Spinal cord (tissue), 9 donors: ENCODE measurements at regions not wholly inside any gene's neighbourhood (a gene's known extent, or its start where the extent isn't known, plus 50 kb on each side); places are given as distances from the start of the nearest gene placed in this dataset.
"Not testable (repeated sequence)": the region's sequence is repeated elsewhere in the genome, so short reads cannot be mapped to it uniquely, and the experiment has no call there.

Source experiments
- DNase-seq, 6 donors: peaks; one replicate each; pipeline versions ENCODE4 v3.0.0 to v3.0.0-alpha.2; 2013 to 2015; ENCODE audit warnings: low spot score in 6 of 6, low read depth in 4 of 6
- H3K27ac ChIP-seq: one replicate; pipeline ENCODE4 v1.5.1; 2013; ENCODE audit warnings: low read depth, low read length, control low read depth
- H3K27me3 ChIP-seq: one replicate; pipeline ENCODE4 v1.6.1; 2013; ENCODE audit warnings: low read length; ENCODE audit not compliant: control insufficient read depth, insufficient read depth
- H3K36me3 ChIP-seq: one replicate; pipeline ENCODE4 v1.6.1; 2013; ENCODE audit warnings: low read length; ENCODE audit not compliant: control insufficient read depth, insufficient read depth
- H3K4me1 ChIP-seq: one replicate; pipeline ENCODE4 v1.6.1; 2013; ENCODE audit warnings: low read length; ENCODE audit not compliant: control insufficient read depth, insufficient read depth
- H3K4me3 ChIP-seq: one replicate; pipeline ENCODE4 v1.5.1; 2013; ENCODE audit warnings: low read depth, low read length, control low read depth
- H3K9me3 ChIP-seq: one replicate; pipeline ENCODE4 v1.6.1; 2013; ENCODE audit warnings: low read length; ENCODE audit not compliant: control insufficient read depth, insufficient read depth
- WGBS: methylation state at CpG from one replicate; pipeline ENCODE4 v1.1.5; 2013; ENCODE audit warnings: missing lambda C conversion rate; ENCODE audit not compliant: insufficient coverage; 5-methylcytosine and 5-hydroxymethylcytosine counted together
- donor health status: healthy.

DNA sequence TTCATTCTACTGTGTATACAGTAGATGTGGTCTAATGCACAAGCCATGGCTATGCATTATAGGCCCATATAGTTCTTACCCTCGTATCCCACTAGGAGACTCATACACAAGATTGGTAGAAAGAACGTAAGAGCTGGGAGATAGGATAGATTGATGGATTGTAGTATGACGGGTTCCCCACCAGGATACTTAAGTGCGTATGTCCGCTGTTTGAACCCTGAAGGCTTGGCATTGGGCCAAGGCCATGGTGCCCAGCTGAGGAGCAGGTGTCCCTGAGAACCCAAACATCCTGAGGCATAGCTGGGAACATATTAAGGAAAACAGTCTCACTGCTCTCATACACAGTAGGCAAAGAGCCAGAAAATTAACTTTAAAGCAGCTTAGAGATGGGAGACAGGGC lies 617.5 kb upstream of the KLF12 start:
- no peak overlapping the region for H3K4me3 ChIP-seq
- no peaks in the 10 kb centered on the region for H3K27me3 ChIP-seq
- WGBS: 86% methylated on average over 3 of the region's 5 CpGs
- H3K27ac ChIP-seq: no peak overlapping the region
- H3K4me1 ChIP-seq: no peaks in the 10 kb centered on the region
- H3K9me3 ChIP-seq: no peaks in the 10 kb centered on the region
- no peak for DNase-seq
- no peaks in the 10 kb centered on the region for H3K36me3 ChIP-seq

DNA sequence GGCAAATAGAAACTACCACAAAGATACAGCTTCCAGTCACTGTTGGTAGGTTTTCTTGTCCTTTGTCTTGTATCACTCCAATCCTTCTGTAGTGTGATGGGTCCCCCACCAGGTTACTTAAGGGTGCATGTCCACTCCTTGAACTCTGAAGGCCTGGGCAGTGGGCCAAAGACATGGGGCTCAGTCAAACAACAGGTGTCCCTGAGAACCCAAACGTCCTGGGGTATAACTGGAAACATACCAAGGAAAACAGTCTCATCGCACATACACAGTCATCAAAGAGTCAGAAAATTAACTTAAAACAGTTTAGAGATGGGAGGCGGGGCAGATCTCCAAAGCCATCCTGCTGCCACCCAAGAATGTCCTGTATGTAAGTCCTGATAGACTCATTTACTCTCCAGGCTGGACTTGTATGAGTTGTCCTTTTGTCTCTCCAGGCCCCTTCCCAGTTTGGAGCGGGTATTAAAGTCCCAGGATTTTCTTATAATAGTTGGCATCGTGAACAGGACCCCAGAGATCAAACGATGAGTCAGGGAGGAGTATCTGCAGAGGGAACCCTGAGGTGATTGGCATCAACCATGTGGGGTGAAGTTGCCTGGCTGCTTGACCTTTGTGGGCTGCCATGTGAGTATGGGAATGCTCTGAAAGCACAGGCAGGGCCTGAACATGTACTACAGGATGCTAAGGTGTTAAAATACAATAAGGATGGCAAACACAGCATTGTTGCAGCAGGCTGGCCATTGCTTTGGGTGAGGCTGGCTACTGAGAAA lies 613.2 kb upstream of the KLF12 start:
- Histone ChIP-seq H3K4me1 (no peaks in the 10 kb centered on the region), H3K27ac (no peak overlapping the region), H3K4me3 (no peak overlapping the region), H3K27me3 (no peaks in the 10 kb centered on the region), H3K36me3 (no peaks in the 10 kb centered on the region), H3K9me3 (no peaks in the 10 kb centered on the region)
- WGBS: 84% methylated on average over 3 of the region's 6 CpGs
- peak in 1 of 6 donors; percentile 17 for DNase-seq

DNA sequence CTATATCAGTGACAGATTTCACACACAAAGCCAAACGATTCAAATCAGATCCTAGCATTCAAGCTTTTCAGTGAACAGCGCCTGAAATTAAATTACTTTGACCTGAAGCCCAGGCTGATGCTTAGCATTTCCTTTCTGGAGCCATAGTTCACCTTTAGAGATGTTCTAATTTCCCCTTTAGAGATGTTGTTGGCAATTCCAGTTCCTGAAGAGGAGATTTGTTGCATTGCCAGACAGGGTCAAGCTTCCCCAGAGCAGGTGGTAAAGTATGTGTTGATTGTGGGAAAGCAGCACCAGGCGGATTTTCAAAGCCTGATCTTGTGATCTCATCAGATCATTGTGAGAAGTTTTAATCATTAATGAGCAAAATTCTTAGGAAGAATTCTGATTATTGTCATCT lies 609.8 kb upstream of the KLF12 start:
- H3K9me3 ChIP-seq: no peaks in the 10 kb centered on the region
- H3K4me1 ChIP-seq: no peaks in the 10 kb centered on the region
- H3K36me3 ChIP-seq: no peaks in the 10 kb centered on the region
- no peaks in the 10 kb centered on the region for H3K27me3 ChIP-seq
- peak in 2 of 6 donors; percentile 30 to 60 for DNase-seq
- WGBS: 63% methylated on average over 1 of the region's 3 CpGs
- no peak overlapping the region for H3K27ac ChIP-seq
- H3K4me3 ChIP-seq: no peak overlapping the region

DNA sequence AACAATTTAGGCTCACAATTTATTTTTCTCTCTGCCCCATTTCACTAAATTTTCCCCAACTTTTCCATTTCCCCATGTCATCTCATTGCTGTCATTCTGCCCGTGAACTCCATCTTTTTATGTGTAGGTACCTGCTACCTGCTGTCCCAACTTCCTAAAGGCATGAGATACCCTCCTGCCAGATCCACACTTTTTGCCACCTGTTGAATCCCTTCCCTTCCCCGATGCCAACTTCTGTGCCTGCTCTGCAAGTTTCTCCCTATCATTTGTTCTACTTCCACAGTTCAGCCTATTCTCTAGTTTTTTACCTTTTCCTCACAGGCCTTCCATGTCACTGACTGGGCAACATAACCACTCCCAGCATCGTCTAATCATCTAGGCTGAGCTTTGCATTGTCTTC lies 607.5 kb upstream of the KLF12 start:
- no peak for DNase-seq
- Histone ChIP-seq H3K36me3 (no peaks in the 10 kb centered on the region), H3K4me1 (no peaks in the 10 kb centered on the region), H3K4me3 (no peak overlapping the region), H3K27me3 (no peaks in the 10 kb centered on the region), H3K27ac (no peak overlapping the region), H3K9me3 (no peaks in the 10 kb centered on the region)
- 94% methylated on average over 3 of the region's 3 CpGs for WGBS

DNA sequence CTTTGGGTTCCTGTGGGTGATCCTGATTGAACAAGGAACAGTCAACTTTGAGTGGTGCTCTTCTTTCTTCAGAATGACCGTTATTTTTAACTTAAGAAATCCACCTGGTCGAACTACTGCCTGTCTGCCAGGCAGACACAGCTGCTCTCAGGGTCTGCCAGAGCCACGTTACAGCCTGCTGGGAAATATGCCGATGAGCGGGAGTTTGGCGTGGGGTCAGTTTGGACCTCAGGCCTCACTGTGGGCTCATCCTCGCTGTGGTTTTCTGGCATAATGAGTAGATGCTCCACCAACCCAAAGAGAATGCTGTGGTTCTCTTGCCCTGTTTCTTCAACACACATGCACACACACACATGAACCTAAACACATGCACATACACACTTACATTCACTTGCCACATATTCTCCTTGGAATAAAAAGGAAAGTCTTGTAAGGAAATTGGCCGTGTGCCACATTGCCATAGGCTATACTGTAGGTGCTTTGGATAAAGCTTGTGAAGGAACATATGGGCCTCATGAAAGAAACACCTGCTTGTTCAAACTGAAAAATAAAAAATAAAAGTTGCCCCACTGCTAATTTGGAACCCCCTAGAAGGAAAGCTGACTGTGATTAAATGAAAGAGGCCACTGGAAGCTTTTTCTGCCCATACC lies 598.7 kb upstream of the KLF12 start:
- H3K36me3 ChIP-seq: no peaks in the 10 kb centered on the region
- H3K9me3 ChIP-seq: no peaks in the 10 kb centered on the region
- no peak overlapping the region for H3K27ac ChIP-seq
- peak in 2 of 6 donors; percentile 43 to 74 for DNase-seq
- H3K27me3 ChIP-seq: no peaks in the 10 kb centered on the region
- 62% methylated on average over 7 of the region's 8 CpGs for WGBS
- H3K4me3 ChIP-seq: no peak overlapping the region
- H3K4me1 ChIP-seq: no peaks in the 10 kb centered on the region

DNA sequence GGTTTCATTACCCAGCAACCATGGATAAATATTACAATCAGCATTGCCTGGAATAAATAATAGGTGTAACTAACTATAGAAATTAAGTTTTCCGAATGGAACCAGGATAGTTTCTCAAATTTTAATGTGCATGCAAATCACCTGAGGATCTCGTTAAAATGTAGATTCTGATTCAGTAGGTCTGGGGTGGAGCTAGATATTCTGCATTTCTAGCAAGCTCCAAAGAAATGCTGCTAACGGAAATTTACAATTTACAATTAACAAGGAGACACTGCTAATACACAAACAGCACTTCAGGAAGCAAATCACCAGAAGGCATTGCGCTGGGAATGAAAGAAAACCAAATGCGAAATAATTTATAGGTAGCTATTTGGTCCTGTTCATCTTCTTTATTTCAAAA lies 597.5 kb upstream of the KLF12 start:
- no peak overlapping the region for H3K4me3 ChIP-seq
- no peaks in the 10 kb centered on the region for H3K9me3 ChIP-seq
- no CpG with 5 or more reads among the region's 5 CpGs for WGBS
- no peak for DNase-seq
- no peaks in the 10 kb centered on the region for H3K27me3 ChIP-seq
- H3K36me3 ChIP-seq: no peaks in the 10 kb centered on the region
- H3K27ac ChIP-seq: no peak overlapping the region
- H3K4me1 ChIP-seq: no peaks in the 10 kb centered on the region

DNA sequence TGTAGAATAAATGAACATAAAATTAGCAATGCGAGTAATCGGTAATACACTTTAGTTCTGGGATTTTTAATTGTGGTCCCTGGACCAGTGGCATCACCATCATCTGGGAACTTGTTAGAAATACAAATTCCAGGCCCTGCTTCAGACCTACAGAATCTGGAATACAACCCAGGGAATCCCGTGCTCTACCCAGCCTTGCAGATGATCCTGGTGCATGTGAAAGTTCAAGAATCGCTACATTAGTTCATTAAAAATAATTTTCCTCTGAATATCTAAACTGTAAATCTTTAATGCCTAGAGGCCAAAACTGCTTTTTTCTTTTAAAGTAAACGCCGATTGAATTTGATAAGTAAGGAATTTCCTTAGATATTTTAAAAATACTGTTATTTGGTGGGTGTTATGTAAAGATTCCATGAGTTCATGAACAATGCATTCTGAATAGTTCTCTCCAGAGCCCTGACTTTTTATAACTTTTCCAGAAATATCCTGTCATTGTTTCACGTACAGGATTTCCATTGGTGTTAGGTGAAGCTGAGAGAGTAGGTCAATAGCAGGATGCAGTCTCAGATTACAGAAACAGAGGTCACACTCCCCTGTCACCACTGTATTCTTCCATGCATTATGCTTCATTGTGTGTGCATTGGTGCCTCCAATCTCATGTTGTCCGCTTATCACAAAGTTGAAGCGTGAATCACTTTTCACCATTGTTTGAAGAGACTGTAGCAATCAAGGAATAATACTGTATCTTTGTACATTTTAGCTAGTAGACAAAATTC lies 596.5 kb upstream of the KLF12 start:
- Histone ChIP-seq H3K36me3 (no peaks in the 10 kb centered on the region), H3K4me3 (no peak overlapping the region), H3K27ac (no peak overlapping the region), H3K27me3 (no peaks in the 10 kb centered on the region), H3K9me3 (no peaks in the 10 kb centered on the region), H3K4me1 (no peaks in the 10 kb centered on the region)
- WGBS: no CpG with 5 or more reads among the region's 9 CpGs
- no peak for DNase-seq

DNA sequence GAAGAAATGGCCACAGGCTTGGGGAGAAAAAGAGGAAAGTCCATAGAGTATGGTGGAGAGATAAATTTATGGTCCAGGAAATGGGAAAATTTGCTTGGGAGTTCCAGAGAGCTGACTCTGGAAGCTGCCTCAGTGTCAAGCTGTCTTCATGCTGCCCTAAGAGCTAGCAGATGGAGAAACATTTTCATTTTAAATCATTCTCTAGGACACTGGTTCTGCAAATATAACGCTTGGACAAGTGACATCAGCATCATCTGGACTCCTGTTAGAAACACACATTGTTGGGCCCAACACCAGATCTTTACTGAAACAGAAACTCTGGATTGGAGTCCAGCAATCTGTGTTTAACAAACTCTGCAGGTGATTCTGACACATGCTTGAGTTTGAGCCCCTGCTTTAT lies 592.0 kb upstream of the KLF12 start:
- 75% methylated on average over 1 of the region's 1 CpG for WGBS
- peak in 1 of 6 donors; percentile 60 for DNase-seq
- no peak overlapping the region for H3K27ac ChIP-seq
- no peaks in the 10 kb centered on the region for H3K36me3 ChIP-seq
- H3K27me3 ChIP-seq: no peaks in the 10 kb centered on the region
- H3K4me1 ChIP-seq: no peaks in the 10 kb centered on the region
- H3K4me3 ChIP-seq: no peak overlapping the region
- H3K9me3 ChIP-seq: no peaks in the 10 kb centered on the region

DNA sequence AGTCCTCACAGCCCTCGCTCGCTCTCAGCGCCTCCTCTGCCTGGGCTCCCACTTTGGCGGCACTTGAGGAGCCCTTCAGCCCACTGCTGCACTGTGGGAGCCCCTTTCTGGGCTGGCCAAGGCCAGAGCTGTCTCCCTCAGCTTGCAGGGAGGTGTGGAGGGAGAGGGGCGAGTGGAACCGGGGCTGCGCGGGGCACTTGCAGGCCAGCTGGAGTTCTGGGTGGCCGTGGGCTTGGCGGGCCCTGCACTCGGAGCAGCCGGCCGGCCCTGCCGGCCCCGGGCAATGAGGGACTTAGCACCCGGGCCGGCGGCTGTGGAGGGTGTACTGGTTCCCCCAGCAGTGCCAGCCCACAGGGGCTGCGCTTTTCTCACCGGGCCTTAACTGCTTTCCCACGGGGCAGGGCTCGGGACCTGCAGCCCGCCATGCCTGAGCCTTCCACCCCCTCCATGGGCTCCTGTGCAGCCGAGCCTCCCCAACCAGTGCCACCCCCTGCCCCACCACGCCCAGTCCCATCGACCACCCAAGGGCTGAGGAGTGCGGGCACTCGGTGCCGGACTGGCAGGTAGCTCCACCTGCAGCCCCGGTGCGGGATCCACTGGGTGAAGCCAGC lies 584.1 kb upstream of the KLF12 start:
- WGBS: 94% methylated on average over 23 of the region's 31 CpGs
- H3K27me3 ChIP-seq, H3K9me3 ChIP-seq, H3K36me3 ChIP-seq, DNase-seq, H3K4me1 ChIP-seq, H3K27ac ChIP-seq, H3K4me3 ChIP-seq: not testable (repeated sequence)
